ENCODE measurements at regions not wholly inside any gene's neighbourhood (a gene's known extent, or its start where the extent isn't known, plus 50 kb on each side); places are given as distances from the start of the nearest gene placed in this dataset.

DNA sequence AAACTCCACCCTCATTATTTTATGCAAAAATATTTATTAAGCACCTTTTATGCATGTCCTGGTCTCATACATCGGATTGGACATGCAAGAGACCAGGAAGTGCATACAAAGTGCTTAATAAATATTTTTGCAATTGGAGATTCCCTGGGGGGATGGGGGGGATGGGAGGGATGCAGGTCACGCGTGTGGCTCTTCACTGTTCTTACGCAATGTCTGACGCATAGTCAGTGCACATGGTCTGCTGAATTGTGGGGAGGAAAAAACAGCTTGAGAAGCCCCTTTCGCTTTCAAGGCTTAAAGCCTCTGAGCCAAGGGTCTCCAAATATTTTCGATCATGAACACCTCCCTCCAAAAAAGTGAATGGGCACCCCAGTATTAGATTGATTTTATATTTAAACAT, 96.7 kb upstream of the XYLT1 start:
- TF ChIP-seq, protein P1, sequence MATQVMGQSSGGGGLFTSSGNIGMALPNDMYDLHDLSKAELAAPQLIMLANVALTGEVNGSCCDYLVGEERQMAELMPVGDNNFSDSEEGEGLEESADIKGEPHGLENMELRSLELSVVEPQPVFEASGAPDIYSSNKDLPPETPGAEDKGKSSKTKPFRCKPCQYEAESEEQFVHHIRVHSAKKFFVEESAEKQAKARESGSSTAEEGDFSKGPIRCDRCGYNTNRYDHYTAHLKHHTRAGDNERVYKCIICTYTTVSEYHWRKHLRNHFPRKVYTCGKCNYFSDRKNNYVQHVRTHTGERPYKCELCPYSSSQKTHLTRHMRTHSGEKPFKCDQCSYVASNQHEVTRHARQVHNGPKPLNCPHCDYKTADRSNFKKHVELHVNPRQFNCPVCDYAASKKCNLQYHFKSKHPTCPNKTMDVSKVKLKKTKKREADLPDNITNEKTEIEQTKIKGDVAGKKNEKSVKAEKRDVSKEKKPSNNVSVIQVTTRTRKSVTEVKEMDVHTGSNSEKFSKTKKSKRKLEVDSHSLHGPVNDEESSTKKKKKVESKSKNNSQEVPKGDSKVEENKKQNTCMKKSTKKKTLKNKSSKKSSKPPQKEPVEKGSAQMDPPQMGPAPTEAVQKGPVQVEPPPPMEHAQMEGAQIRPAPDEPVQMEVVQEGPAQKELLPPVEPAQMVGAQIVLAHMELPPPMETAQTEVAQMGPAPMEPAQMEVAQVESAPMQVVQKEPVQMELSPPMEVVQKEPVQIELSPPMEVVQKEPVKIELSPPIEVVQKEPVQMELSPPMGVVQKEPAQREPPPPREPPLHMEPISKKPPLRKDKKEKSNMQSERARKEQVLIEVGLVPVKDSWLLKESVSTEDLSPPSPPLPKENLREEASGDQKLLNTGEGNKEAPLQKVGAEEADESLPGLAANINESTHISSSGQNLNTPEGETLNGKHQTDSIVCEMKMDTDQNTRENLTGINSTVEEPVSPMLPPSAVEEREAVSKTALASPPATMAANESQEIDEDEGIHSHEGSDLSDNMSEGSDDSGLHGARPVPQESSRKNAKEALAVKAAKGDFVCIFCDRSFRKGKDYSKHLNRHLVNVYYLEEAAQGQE (IDR thresholded peaks at IDR 0.05; ENCODE audit: low read depth) = no peak
- no peak for TF ChIP-seq RAD21 (IDR thresholded peaks at IDR 0.05; ENCODE audit: low read depth)
- no peak for TF ChIP-seq NFIC (IDR thresholded peaks at IDR 0.05)
- TF ChIP-seq TAF1 (IDR thresholded peaks at IDR 0.05; ENCODE audit: low read depth) = no peak
- TF ChIP-seq YY1 (IDR thresholded peaks at IDR 0.05; ENCODE audit: low read depth) = no peak
- TF ChIP-seq, protein P2, sequence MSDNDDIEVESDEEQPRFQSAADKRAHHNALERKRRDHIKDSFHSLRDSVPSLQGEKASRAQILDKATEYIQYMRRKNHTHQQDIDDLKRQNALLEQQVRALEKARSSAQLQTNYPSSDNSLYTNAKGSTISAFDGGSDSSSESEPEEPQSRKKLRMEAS (IDR thresholded peaks at IDR 0.05) = no peak

Data from Ishikawa (cell line).